ENCODE measurements at regions not wholly inside any gene's neighbourhood (a gene's known extent, or its start where the extent isn't known, plus 50 kb on each side); places are given as distances from the start of the nearest gene placed in this dataset.

DNA sequence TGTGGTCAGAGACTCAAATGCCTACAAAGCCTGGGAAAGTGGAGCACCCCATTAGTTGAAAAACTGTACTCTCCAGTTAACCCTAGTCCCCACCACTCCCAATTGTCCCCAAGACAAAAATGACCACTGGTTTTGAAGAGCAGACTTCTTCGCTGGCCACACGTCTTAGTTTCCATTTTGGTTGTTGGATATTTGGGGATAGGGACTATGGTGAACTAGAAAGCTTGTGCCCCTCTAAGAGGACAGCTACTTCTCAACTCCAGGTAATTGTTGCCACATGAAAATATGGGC, 109.4 kb upstream of the SPRY4 start:
- no peak for DNase-seq (ENCODE audit: low read depth, low spot score)

DNA sequence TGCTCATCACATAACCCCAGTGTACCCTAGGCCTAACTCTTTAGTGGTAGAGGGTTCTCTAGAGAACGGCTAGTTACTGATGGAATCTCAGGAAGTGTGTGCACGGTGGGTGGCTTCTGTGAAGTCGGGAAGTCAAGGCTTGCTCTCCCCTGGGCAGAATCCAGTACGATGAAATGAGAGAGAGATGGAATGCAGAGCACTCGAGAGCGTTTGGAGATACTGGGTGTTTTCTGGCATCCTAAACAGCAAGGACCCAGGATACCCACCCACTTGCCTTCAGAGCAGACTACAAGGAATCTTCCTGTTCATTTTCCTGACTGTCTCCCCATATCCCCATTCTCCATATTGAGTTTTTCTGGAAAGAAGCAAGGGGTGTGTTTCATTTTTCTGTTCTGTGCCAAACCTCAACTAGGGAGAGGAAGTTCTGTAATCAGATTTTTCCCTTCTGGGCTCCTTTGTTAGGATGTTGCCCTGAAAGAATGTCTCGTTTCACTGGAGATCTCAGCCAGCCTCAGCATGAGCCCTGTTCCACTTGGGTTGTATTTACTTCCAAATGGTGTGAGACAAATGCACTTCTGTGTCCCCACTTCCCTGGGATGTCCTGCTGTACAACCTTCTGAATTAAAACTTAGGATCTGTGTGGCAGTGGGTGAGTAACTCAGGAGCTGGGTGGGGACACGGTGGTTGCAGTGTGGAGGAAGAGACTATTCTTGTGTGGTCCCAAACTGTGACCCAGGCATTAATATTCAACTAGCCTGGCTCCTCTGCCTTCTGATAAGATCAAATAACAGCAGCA, 108.9 kb upstream of the SPRY4 start:
- no peak for DNase-seq (ENCODE audit: low read depth, low spot score)

DNA sequence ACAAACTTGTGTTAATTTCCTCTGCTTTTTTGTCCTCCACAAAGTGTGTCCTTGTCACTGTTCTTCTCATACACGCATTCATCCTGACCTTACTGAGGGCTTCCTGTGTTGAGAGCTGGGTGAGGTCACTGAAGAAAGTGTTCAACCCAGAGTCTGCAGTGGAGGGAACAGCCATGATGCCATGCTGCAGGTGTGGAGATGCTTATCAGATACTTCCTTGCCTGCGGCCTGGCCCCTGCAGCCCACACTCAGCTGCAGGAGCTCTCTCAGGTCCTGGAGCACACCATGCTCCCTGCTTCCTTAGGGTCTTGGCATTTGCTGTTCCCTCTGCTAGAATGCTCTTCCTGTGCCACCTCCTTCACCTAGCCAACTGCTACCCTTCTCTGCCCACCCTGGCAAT, 108.1 kb upstream of the SPRY4 start:
- no peak for DNase-seq (ENCODE audit: low read depth, low spot score)

DNA sequence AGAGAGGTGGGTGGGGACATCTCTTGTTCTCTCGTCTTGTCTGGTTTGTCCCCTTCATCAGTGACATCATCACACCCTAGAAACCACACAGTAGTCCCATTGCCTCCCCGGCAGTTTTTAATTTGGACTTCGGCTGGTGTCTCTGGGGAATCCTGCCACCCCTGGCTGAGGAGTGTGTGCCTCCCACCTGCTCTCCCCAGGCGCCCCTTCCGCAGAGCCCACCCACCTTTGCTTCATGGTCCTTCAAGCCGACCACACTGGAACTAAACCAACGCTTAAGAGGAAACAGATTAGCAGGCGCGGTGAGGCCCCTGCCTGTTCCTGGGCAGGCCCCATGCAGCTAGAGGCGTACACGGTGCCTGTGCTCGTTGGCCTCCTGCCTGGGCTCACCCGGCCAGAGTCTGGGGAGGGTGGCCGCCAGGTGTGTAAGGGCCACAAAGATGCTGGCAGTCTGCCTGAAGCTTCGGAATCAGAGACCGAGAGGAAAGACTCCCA, 107.6 kb upstream of the SPRY4 start:
- no peak for DNase-seq (ENCODE audit: low read depth, low spot score)

DNA sequence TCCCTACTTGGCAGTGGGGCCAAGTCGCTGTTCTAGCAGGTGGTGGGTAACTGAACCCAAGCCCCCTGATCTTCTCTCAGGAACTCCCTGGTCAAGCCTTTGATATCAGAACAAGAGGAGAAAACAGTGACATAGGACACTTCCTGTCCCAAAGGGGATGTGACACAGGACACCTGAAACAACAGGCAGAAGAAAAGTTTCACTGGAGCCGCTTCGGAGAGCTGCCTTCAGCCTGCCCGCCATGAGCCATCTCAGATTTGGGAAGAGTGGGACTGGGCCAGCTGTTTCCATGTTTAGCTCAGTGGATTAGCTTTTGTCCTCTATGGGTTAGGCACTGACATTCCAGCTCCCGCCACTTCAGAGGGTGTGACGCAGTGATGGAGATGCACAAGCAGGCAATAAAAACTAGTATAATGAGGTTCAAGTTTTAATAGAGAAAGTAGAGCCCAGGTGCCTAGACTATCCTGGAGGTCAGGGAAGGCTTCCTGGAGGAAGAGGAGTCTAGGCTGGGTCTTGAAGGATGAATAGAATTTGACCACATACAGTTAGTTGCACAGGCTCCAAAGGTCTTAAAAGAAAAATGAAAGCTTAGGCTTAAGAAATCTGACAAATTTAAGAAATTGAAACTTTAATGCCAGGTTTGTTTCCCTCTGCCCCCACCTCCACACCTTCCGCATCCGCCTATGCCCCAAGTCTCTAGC, 104.1 kb upstream of the SPRY4 start:
- DNase-seq (ENCODE audit: low read depth, low spot score) = no peak

DNA sequence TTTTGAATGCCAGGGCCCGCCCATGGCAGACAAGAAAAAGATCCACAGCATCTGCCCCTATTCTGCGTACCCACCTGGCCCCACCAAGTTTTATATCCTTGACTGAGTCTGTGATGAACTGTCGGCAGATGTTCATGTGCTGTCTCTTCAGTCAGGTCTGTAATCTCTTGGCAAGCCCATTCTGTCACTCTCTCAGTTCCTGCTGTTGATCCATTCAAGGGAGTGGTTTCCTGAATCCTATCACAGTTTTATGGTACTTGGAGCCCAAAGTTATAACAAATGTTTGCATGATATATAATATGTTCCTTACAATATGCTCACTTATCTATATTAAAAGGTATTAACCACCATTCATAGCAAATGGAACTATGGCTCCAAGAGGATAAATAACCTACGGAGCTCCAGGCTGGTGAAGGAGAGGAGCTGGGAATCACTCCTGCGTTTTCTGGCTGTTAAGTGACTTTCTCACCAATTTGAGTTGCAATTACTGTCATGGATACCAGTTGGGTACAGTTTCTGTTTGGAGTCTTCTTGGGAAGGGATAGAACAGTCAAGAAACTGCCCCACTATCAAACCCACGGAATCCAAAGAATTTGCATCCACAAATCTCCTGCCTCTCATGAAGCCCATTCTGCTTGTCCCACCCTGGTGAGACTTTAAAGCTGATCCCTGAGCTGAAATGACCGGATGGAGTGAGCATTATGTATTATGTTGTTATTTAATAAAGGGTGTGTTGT, 103.4 kb upstream of the SPRY4 start:
- DNase-seq (ENCODE audit: low read depth, low spot score) = no peak

DNA sequence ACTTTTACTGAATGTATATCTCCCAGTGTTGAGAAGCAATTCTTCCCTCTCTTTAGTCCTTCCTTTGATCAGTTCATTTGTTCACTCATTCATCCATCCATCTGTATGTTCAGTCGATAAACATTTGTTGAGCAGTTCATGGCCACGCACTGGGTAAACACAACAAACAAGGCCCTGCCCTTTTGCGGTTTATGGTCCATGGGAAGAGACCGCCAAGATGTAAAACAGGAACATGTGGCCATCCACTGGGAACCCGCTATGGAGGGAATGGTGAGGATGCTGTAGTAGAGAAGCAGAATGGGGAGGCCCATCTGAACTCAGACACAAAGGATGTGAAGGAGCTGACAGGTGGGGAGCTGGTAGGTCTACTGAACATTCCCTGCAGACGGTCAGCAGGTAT, 102.7 kb upstream of the SPRY4 start:
- no peak for DNase-seq (ENCODE audit: low read depth, low spot score)

DNA sequence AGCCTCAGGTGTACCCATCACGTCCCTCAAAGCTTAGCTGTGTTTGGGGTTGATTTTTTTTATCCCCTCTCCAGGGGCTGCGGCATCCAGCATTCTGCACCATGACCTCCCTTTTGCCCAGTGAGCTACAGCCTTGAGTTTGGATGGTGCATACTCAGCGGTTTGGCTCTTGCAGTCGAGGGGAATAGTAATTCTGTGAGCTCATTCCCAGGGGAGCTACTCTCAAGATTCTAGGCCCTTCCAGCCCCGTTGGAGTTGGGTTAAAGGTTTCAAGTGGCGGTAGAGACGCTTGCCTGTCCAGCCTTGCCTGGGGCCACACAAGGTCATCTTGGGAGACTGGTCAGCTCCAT, 102.2 kb upstream of the SPRY4 start:
- no peak for DNase-seq (ENCODE audit: low read depth, low spot score)

DNA sequence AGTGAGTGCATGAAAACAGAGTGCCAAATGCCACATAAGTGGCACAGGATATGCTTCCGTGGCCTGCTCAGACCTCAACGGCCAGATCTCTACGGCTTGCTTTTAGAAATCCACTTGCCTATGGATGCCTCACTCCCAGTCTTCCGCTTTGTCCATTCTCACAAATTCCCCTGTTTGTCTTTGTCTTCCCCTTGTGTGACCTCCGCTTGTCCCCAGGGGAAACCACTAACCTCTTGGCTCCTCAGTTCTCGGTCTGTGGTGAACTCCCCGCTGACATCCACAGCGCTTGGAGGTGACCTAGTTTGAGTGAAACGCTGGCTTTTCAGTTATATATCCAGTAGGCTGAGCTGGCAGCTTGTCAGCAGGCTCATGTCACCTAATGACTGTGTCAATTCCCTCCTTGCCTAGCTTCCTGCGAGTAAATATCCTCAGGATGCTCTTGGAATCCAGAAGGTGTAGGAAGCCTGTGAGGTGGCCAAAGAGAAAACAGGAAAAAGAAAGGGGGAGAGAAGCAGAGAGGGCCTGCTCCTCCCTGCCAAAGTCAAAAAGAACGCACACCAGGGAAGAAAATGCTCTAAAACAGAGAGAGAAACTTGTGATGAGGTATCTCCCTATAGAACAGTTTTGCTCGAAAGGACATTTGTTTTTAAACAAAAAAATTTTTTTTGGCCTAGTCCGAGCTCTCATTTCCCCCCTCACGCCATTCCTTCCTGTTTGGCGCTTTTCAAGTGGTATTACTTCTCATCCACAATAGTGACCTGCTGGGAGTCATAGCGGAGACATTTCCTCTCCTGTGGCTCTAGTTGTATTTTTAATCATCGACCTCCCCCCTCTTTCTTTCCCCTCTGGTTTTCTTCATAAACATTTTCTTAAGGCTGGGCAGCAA, 101.6 kb upstream of the SPRY4 start:
- DNase-seq (ENCODE audit: low read depth, low spot score) = no peak

DNA sequence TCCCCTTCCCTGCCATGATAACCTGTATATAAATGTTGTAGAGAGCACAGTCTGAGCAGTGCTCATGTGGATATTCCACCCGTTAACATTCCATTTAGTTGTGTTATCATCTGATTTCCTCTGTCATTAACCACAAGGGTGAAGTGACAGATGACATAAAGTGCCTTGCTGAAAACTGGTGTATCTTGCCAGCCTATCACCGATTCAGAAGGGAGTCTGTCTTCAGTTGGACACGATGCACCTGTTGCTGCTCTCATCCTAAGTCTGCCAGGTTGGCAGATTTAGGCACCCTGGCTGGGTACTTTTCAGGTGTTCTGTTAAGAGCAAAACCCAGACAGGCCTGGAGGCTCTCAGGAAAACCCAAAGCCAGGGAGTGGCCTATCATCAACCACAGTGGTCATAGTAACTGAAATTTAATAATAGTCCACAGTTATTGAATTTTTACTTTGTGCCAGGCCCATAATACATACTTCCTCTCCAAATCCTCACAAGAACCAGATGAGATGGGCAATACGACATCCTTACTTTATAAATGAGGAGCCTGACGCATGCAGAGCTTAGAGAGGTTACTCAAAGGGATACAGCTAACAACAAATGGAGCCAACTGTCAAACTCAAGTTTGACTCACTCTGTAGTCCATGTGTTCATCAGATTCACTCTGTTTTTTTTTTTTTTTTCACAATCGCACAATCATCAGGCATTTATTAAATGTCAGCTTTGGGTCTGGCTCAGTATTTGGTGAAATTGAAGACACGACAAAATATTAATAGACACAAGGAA, 100.7 kb upstream of the SPRY4 start:
- DNase-seq (ENCODE audit: low read depth, low spot score) = no peak

DNA sequence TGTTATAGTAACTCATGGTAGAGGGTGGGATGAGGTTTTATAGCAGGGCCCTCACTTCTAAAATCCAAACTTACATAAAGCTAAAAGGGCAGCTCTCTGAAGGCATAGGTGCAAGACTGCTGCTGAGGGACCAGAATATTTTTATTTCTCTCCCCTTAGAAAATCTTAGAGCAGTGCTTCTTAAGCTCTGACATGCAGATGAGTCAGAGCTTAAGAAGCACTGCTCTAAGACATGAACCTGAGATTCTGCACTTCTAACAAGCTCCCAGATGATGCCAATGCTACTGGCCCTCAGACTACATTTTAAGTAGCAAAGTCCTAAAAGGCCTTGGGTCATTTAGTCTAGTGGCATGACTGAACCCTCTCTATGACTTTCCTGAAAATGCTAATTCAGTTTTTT, 97.6 kb upstream of the SPRY4 start:
- no peak for DNase-seq (ENCODE audit: low read depth, low spot score)

DNA sequence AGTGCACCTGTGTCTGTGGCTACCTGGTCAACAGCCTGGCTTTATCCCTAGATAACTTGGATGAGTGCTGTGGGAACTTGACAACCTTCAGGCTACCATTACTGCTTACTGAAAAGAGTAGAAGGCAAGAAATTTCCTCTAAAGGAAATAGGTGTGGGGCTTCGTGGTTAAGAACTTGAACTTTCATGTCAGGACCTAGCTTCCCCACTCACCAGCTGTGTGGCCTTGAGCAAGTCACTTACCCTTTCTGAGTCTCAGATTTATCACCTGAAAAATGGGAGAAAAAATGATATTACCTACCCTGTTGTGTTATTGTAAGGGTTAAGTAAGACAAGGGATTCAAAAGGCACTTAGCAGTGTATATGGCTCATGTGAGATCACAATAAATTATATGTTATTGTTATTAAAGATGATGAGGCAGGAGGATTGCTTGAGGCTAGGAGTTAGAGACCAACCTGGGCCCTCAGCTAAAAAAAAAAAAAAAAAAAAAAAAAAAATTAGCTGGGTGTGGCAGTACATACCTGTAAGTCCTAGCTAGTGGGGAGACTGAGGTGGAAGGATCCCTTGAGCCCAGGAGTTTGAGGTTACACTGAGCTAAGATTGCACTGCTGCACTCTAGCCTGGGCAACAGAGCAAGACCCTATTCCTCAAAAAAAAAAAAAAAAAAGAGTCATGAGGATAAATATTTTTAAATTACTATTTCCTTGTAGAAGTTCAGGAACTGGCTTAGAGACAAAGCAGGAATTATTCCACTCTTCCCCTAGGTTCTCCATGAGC, 97.0 kb upstream of the SPRY4 start:
- no peak for DNase-seq (ENCODE audit: low read depth, low spot score)

DNA sequence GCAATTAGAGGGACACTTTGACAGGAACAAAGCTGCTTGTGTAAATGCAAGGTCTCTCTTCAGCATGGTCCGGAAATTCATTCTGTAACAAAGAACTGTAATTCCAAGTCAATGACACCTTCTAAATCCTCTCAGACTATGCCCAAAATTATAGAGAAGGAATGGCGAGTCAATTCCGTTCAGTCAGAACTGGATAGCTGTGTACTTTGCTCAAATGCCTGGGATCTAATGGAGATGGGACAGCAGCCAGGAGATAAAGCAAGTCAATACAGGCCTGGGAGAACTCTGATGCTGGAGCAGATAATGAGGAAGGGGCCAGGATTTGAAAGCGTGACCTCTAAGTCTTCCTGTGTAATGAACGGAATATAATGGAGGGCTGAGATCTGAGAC, 96.4 kb upstream of the SPRY4 start:
- DNase-seq (ENCODE audit: low read depth, low spot score) = no peak

DNA sequence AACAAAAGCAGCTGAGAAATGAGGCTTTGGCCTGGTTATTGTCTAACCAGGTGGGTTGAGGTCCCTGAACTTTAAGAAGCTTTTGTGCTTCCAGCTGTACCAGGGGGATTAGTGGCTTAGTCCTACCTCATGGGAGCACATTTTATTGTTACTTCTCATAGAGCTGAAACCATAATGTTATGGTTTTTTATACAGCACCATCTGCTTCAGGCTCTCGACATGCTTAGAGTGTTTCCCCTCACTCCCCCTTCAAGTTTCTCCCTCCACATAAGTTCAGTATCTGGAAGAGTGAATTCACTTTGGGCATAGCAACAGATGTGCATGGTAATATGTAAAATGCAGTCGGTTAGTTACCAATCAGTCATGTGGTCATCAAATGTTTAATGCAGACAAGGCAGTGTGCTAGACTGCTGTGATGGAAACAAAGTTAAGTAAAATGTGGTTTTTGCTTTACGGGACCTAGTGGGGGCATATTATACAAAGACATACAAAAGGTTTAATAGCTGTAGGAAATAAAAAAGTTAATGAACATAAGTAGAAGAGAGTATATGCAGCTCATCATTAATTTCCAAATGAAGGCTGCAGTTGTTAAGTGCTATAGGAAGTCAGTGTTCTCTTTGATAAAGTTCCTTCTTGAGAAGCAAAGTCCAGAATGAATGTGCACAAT, 95.9 kb upstream of the SPRY4 start:
- DNase-seq (ENCODE audit: low read depth, low spot score) = no peak

DNA sequence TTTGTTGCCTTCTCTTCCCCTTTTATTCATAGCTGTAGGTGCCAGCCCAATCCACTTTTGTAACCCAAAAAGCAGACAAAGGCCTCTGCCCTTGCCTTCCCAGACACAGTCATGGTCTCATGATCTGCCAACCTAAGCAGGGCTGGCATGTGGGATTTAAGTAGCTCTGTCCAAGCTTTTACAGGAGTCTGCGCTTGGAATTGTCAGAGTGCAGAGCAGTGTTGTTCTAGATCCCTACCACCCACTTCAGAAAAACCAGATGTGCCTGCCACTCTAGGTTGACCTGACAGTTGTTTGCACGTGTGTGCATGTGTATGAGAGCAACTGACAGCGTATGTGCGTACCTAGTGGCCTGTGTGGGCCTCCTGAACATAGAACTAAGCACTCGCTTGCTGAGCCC, 87.8 kb upstream of the SPRY4 start:
- no peak for DNase-seq (ENCODE audit: low read depth, low spot score)

DNA sequence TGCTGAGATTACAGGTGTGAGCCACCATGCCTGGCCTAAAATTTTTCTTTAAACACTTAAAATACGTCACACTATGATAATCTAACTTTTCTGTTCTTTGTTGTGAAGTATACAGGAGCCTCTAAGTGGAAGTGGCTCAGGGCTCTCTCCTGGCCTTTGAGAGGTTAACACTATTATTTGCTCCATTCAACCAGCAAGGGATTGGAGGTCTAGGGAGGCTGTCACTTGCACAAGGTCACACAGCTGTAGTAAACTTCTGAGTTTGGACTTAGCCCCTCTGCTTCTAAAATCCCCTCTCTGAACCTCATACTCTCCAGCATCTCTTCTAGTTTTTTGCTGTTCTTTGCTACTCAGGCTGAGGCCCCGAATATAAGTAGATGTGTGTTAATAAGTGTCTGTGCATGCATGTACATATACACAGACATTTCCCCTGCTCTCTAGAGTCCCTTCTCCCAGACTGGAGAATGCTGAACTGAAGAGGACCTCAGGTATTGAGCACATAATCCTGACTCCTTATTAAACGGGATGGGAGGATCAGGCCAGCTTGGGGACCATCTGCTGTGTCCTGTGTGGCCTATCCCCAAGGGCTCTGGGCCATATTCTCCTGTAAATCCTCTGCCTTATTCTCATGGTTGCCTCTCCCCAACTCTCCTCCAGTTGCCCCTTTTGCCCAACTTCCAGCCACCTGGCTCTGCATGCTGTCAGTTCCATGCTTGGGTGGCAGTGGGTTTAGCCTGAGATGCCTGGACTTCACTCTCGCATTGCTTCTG, 87.0 kb upstream of the SPRY4 start:
- DNase-seq (ENCODE audit: low read depth, low spot score) = no peak

DNA sequence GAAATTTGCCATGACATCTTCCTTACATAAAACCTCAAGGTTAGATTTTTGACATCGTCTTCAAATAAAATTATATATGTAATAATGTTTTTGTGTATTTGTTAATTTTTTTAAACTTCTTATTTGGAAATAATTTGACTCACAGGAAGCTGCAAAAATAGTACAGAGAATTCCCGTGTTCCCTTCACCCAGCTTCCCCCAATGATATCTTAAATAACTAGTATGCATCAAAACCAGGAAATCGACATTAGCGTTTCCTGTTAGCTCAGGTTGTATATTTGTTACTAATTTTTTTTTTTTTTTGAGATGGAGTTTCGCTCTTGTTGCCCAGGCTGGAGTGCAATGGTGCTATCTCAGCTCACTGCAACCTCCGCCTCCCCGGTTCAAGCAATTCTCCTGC, 86.3 kb upstream of the SPRY4 start:
- DNase-seq (ENCODE audit: low read depth, low spot score) = no peak

DNA sequence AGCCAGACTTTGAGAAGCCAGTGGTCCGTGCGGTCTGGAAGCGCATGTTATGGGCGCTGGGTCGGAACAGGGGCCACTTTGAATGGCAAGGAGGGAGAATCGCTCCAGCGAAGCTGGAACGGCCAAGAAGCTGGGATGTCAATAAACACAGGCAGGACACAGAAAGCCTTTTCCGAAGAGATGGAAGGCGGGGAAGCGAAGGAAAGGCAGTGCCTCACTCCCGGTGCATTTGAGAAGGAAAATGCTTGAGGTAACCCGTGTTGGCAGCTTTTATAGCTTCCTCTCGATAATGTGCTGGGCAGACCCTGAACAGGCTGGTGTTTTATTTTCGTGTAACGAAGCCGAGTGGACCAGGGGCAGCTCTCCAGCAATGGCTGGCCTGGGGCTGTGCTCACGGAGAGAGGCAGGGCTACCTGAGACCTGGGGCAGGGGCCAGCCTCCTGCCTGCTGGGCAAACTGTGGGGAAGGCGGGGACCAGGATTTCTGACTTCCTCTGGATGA, 84.2 kb upstream of the SPRY4 start:
- no peak for DNase-seq (ENCODE audit: low read depth, low spot score)

DNA sequence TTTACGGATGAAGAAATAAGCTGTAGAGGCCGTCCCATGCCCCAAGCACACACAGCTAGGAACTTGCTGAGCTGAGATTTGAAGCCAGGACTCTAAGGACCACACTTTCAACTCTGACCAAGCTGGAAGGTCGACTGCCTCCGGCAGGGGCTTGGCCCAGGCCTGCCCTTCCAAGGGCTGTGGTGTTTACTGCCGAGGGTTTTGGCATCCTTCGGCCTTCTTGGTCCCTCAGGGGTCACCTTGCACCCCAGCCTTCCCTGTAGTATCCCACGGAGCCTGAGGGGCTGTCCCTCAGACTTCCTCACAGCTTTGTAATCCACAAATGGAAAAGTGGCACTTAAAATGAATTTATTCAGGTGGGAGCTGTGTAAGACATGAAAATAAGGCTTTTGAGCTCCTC, 83.7 kb upstream of the SPRY4 start:
- DNase-seq (ENCODE audit: low read depth, low spot score) = no peak

Data from iPS DF 19.7 (cell line).